Activated T-helper 17 cell treated with anti-CD3 and anti-CD28 coated beads, Interleukin-2, amount 50 U/mL, for 72 hours (primary cell): ENCODE measurements at regions not wholly inside any gene's neighbourhood (a gene's known extent, or its start where the extent isn't known, plus 50 kb on each side); places are given as distances from the start of the nearest gene placed in this dataset.
"Not testable (repeated sequence)": the region's sequence is repeated elsewhere in the genome, so short reads cannot be mapped to it uniquely, and the experiment has no call there.

Source experiments
- ATAC-seq: fragments of 150-1000 bp; cut with Tn5 transposase; replicated peaks from 2 replicates; pipeline ENCODE4 v1.10.0; 2021; ENCODE audit warnings: mild to moderate bottlenecking, moderate library complexity
- H3K27ac Mint-ChIP-seq: one replicate; pipeline ENCODE4 v1.8.0; 2022; ENCODE audit warnings: mixed read lengths
- H3K27me3 Mint-ChIP-seq: one replicate; pipeline ENCODE4 v1.8.0; 2022; ENCODE audit warnings: mixed read lengths
- H3K36me3 Mint-ChIP-seq: one replicate; pipeline ENCODE4 v1.8.0; 2022; ENCODE audit warnings: low read depth, mild to moderate bottlenecking, mixed read lengths
- H3K4me1 Mint-ChIP-seq: one replicate; pipeline ENCODE4 v1.8.0; 2022; ENCODE audit warnings: mixed read lengths
- H3K4me3 Mint-ChIP-seq: one replicate; pipeline ENCODE4 v1.8.0; 2022; ENCODE audit warnings: mild to moderate bottlenecking, mixed read lengths
- H3K9me3 Mint-ChIP-seq: one replicate; pipeline ENCODE4 v1.8.0; 2022; ENCODE audit warnings: mixed read lengths

DNA sequence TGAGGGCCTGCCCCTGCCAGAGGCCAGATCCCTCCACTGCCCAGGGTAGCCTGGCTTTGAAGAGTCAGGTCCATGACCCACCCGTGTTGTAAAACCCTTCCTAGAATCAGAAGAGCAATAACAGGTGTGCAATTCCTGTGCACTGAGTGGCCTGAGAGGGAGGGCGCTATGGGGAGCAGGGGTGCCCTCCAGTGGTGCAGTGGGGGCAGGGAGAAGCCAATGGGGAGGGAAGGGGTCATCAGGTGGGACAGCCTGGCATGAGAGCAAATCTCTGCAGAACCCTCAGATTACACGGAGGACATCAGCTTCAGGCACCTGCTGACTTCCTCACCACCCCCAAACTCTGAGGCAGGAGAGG is 72.9 kb upstream of the ZNF469 start:
- Mint-ChIP-seq H3K27me3 (peaks cover 21% of the 10 kb centered on the region), H3K27ac (no peak overlapping the region), H3K36me3 (no peaks in the 10 kb centered on the region), H3K4me1 (no peaks in the 10 kb centered on the region), H3K9me3 (peaks cover 8% of the 10 kb centered on the region), H3K4me3 (no peak overlapping the region)
- ATAC-seq, result no peak

DNA sequence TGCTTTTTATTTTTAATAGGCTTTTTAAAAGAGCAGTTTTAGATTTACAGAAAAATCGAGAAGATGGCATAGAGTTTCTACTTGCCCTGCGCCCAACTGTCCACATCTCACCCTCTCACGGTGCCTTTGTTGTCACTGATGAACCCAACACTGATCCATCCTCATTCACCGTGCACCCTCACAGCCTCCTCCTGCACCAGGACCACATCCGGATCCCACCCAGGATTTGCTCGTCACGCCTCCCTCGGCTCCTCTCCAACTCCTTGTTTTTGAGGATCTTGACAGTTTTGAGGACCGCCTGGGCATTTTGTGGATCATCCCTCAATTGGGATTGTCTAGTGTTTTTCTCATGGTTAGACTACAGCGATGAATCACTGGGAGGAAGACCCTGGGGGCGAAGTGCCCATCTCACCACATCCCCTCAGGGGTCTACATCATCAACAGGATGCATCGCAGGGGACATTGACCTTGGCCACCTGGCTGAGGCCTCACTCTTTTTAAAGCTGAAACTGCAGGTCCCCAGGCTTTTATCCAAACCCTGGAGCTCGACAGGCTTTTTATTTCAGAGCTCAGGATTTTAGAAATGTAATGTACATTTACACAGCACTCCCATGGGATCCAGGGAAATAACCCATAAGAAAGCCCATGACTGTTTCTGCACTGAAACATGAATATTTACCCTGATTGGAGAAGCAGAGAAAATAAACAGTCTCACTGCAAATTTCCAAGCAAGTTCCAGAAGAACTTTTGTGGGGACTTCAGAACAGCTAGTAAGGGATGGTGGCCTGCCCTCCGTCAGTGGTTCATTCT is 71.8 kb upstream of the ZNF469 start:
- H3K9me3 Mint-ChIP-seq, result peaks cover 8% of the 10 kb centered on the region

GRCh38 chr16:88311860-88312259 is 70.9 kb upstream of the ZNF469 start:
- H3K4me1 Mint-ChIP-seq, H3K27ac Mint-ChIP-seq, H3K36me3 Mint-ChIP-seq, H3K9me3 Mint-ChIP-seq, H3K4me3 Mint-ChIP-seq, ATAC-seq: not testable (repeated sequence)
- H3K27me3 Mint-ChIP-seq, result peaks cover 21% of the 10 kb centered on the region

More for the DNA sequence above, 71.8 kb upstream of the ZNF469 start:
- no peaks in the 10 kb centered on the region for H3K4me1 Mint-ChIP-seq
- peaks cover 21% of the 10 kb centered on the region for H3K27me3 Mint-ChIP-seq
- ATAC-seq, result no peak
- no peak overlapping the region for H3K27ac Mint-ChIP-seq
- H3K4me3 Mint-ChIP-seq, result no peak overlapping the region
- H3K36me3 Mint-ChIP-seq, result no peaks in the 10 kb centered on the region

- H3K9me3 Mint-ChIP-seq, result peaks cover 8% of the 10 kb centered on the region
- no peaks in the 10 kb centered on the region for H3K36me3 Mint-ChIP-seq
- no peak overlapping the region for H3K27ac Mint-ChIP-seq
- no peaks in the 10 kb centered on the region for H3K4me1 Mint-ChIP-seq
- ATAC-seq, result no peak
- no peak overlapping the region for H3K4me3 Mint-ChIP-seq
- H3K27me3 Mint-ChIP-seq, result peaks cover 24% of the 10 kb centered on the region
These were observed 70.0 kb upstream of the ZNF469 start for GRCh38 chr16:88312732-88313131.

- H3K9me3 Mint-ChIP-seq, result peaks cover 8% of the 10 kb centered on the region
- no peak overlapping the region for H3K27ac Mint-ChIP-seq
- H3K4me1 Mint-ChIP-seq, result no peaks in the 10 kb centered on the region
- H3K27me3 Mint-ChIP-seq, result peaks cover 19% of the 10 kb centered on the region
- no peak for ATAC-seq
- no peak overlapping the region for H3K4me3 Mint-ChIP-seq
- H3K36me3 Mint-ChIP-seq, result no peaks in the 10 kb centered on the region
These were observed 67.7 kb upstream of the ZNF469 start for GRCh38 chr16:88314991-88315542.

DNA sequence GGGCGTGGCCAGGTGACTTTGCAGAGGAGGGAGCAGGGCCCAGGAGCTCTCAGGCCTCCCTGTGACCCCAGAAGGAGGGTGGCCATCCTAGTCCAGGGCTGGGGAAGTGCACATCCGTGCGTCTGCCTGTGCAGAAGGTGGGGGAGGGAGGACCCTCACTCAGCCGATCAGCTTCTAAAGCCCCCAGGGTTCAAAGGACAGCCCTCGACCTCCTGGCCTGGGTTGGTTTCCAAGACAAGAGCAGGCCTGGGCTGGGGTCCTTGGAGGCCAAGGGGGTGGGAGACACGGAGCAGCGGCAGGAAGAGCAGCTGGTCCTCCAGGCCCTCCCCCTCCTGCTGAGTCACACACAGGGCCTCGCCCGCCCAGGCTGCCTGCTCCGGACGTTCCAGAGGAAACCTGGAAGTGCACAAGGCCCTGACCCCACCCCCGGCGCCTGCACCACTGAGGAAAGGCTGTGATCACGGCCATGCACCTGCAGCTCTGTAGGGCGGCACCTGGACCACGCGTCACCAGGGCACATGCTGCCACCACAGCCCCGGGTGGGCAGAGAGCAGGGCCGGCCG is 67.1 kb upstream of the ZNF469 start:
- no peak for ATAC-seq
- Mint-ChIP-seq H3K27me3 (peaks cover 19% of the 10 kb centered on the region), H3K4me3 (no peak overlapping the region), H3K36me3 (no peaks in the 10 kb centered on the region), H3K4me1 (no peaks in the 10 kb centered on the region), H3K9me3 (peaks cover 8% of the 10 kb centered on the region), H3K27ac (no peak overlapping the region)

DNA sequence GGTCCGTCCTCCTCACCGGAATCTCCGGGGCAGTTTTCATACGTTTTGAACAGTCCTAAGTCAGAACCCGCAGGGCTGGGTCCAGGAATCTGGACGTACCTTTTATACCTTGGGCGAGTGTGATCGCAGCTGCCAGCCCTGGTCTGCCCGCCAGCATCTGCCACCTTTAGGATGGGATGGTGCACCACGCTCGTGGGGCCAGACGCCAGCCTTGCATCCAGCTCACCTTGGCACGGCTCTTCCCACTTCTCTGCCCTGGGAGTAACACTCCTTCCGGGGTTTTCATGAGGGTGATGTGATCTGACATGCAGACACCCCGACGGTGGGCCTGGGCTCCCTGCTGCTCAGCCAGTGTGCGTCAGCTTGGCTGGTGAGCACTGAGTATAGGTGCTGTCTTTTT is 66.6 kb upstream of the ZNF469 start:
- H3K4me3 Mint-ChIP-seq, result no peak overlapping the region

DNA sequence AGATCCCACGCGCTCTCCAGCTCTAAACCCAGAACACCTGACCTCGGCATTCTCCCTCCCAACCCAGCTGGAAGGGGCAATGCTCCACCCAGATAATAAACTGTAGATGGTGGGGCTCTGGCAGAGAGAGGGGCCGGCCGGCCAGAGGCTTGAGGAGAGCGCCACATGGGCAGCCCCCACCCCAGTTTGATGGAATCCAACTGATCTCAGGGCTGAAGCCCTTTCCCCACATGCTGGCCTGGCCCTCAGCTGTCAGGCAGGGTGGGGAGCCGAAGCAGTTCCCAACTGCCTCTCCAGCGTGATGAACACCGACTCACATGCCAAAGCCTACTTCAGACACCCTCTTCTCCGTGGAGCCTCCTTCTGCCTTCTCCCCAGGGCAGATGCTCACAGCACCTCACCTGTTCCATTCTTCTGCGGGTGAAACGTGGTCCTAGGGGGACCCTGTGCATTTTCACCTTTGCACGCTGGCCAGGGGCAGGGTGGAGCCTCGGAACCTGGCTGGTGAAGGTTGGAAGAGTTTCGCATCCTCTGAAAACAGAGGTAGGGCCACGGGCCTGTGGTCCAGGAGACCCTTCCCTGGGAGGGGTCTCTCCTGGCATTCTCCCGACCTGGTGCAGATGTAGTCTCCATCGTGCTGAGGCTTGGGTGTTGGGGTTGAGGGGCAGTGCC is 65.7 kb upstream of the ZNF469 start:
- H3K4me1 Mint-ChIP-seq, result no peaks in the 10 kb centered on the region
- H3K36me3 Mint-ChIP-seq, result no peaks in the 10 kb centered on the region
- H3K27me3 Mint-ChIP-seq, result peaks cover 16% of the 10 kb centered on the region
- H3K4me3 Mint-ChIP-seq, result no peak overlapping the region
- peaks cover 4% of the 10 kb centered on the region for H3K9me3 Mint-ChIP-seq
- no peak for ATAC-seq
- no peak overlapping the region for H3K27ac Mint-ChIP-seq

More for the DNA sequence above, 66.6 kb upstream of the ZNF469 start:
- H3K27me3 Mint-ChIP-seq, result peaks cover 16% of the 10 kb centered on the region
- peaks cover 8% of the 10 kb centered on the region for H3K9me3 Mint-ChIP-seq
- no peak overlapping the region for H3K27ac Mint-ChIP-seq
- ATAC-seq, result no peak
- no peaks in the 10 kb centered on the region for H3K4me1 Mint-ChIP-seq
- H3K36me3 Mint-ChIP-seq, result no peaks in the 10 kb centered on the region

- H3K27ac Mint-ChIP-seq, result no peak overlapping the region
- peaks cover 12% of the 10 kb centered on the region for H3K27me3 Mint-ChIP-seq
- no peak overlapping the region for H3K4me3 Mint-ChIP-seq
- no peak for ATAC-seq
- H3K9me3 Mint-ChIP-seq, result peaks cover under 1% of the 10 kb centered on the region
- H3K4me1 Mint-ChIP-seq, result no peaks in the 10 kb centered on the region
- no peaks in the 10 kb centered on the region for H3K36me3 Mint-ChIP-seq
These were observed 65.2 kb upstream of the ZNF469 start for GRCh38 chr16:88317613-88317965.

DNA sequence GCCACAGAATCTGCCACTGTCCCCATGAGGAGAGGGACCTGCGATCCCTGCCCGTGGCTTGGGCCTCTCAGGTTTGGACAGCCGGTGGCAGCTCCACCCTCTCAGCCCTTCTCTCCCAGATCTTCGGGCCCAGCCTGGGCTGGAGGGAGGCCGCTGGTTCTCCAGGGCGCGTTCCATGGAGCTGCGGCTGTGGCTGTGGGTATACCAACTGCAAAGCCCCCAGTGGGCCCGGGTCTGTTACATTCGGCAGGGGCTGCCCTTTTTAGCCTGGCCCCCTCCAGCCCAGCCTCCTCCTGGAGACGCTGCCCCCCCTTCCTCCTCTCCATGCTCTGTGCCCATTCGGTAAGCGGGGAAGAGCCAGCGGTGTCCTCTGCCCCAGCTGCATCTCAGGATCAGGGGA is 64.7 kb upstream of the ZNF469 start:
- no peak for ATAC-seq
- no peaks in the 10 kb centered on the region for H3K4me1 Mint-ChIP-seq
- no peak overlapping the region for H3K27ac Mint-ChIP-seq
- no peaks in the 10 kb centered on the region for H3K9me3 Mint-ChIP-seq
- peaks cover 11% of the 10 kb centered on the region for H3K27me3 Mint-ChIP-seq
- no peak overlapping the region for H3K4me3 Mint-ChIP-seq
- no peaks in the 10 kb centered on the region for H3K36me3 Mint-ChIP-seq

DNA sequence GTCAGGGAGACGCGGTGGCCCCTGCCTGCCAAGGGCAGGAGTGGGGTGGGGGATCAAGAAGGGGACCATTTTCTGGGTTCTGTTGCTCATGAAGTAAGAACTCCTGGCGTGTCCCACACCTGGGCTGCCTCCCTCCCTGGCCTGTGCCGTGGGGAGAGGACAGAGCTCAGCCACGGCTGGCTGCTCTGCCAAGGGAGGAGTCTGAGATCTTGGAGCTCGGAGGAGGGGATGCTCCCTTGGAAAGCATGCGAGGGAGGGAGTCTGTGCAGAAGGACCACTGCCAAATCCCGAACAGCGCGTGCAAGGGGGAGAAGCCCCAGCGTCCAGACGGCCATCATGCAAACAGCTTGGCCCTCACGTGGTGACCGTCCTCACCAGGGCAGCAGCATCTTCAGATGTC is 64.2 kb upstream of the ZNF469 start:
- H3K27ac Mint-ChIP-seq, result no peak overlapping the region
- peaks cover 7% of the 10 kb centered on the region for H3K27me3 Mint-ChIP-seq
- no peak overlapping the region for H3K4me3 Mint-ChIP-seq
- H3K9me3 Mint-ChIP-seq, result no peaks in the 10 kb centered on the region
- ATAC-seq, result no peak
- H3K4me1 Mint-ChIP-seq, result no peaks in the 10 kb centered on the region
- H3K36me3 Mint-ChIP-seq, result no peaks in the 10 kb centered on the region

GRCh38 chr16:88319116-88319965 is 63.4 kb upstream of the ZNF469 start:
- Mint-ChIP-seq H3K27ac (no peak overlapping the region), H3K27me3 (peaks cover 5% of the 10 kb centered on the region), H3K4me3 (no peak overlapping the region), H3K4me1 (no peaks in the 10 kb centered on the region), H3K9me3 (no peaks in the 10 kb centered on the region), H3K36me3 (no peaks in the 10 kb centered on the region)
- no peak for ATAC-seq

DNA sequence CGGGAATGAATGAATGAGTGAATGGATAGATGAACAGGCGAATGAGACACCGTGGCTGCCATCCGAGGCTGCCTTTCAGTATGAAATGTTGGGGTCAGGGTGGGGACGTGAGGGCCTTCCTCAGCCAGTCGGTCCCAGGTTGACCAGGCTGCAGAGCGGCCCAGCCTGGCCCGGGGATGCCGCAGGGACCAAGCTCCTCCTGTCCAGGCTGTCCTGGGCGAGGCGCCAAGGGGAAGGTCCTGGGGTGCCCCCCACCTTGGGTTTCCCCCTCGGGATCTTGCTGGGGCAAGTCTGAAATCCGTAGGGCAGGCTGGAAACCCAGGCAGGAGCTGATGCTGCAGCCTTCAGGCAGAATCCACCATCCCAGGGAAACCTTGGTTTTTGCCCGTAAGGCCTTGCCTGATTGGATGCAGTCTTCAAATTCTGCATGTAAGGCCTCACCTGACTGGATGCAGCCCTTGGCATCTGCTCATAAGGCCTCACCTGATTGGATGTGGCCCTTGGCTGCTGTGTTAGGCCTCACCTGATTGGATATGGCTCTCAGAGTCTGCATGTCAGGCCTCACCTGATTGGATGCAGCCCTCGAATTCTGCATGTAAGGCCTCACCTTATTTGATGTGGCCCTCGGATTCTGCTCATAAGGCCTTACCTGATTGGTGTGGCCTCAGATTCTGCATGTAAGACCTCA is 61.7 kb upstream of the ZNF469 start:
- H3K27me3 Mint-ChIP-seq, result peaks cover 5% of the 10 kb centered on the region
- no peaks in the 10 kb centered on the region for H3K9me3 Mint-ChIP-seq
- H3K27ac Mint-ChIP-seq, result no peak overlapping the region
- H3K36me3 Mint-ChIP-seq, result no peaks in the 10 kb centered on the region
- ATAC-seq, result peak; percentile 38
- no peak overlapping the region for H3K4me3 Mint-ChIP-seq
- H3K4me1 Mint-ChIP-seq, result no peaks in the 10 kb centered on the region
